Aorta (tissue), 5 donors: ENCODE measurements at regions not wholly inside any gene's neighbourhood (a gene's known extent, or its start where the extent isn't known, plus 50 kb on each side); places are given as distances from the start of the nearest gene placed in this dataset.

Experiments used
- ATAC-seq: fragments of 200-7000 bp; cut with Tn5 transposase; one replicate; pipeline ENCODE4 v1.9.1; 2022; ENCODE audit warnings: moderate library complexity; ENCODE audit not compliant: low FRiP score
- DNase-seq, 2 donors: peaks; one replicate each; pipeline ENCODE4 v3.0.0-alpha.2; 2020
- H3K27ac ChIP-seq, 2 donors: one replicate each; pipeline ENCODE4 v1.5.1; 2013; ENCODE audit warnings: low read length in 2 of 2, mild to moderate bottlenecking in 2 of 2, moderate library complexity in 2 of 2, control low read depth in 1 of 2, inconsistent platforms in 1 of 2, low read depth in 1 of 2
- H3K27me3 ChIP-seq, 2 donors: one replicate each; pipeline ENCODE4 v1.6.1; 2013; ENCODE audit warnings: control low read depth in 1 of 2, low read length in 1 of 2, mild to moderate bottlenecking in 1 of 2, moderate library complexity in 1 of 2; ENCODE audit not compliant: insufficient read depth in 2 of 2, control insufficient read depth in 1 of 2
- H3K36me3 ChIP-seq, 2 donors: one replicate each; pipeline ENCODE4 v1.6.1; 2013; ENCODE audit warnings: control low read depth in 1 of 2, low read length in 1 of 2, mild to moderate bottlenecking in 1 of 2; ENCODE audit not compliant: insufficient read depth in 2 of 2, control insufficient read depth in 1 of 2
- H3K4me1 ChIP-seq, 2 donors: one replicate each; pipeline ENCODE4 v1.6.1; 2013; ENCODE audit warnings: low read length in 2 of 2, control low read depth in 1 of 2, mild to moderate bottlenecking in 1 of 2, moderate library complexity in 1 of 2; ENCODE audit not compliant: insufficient read depth in 2 of 2, control insufficient read depth in 1 of 2
- H3K4me3 ChIP-seq, 2 donors: one replicate each; pipeline ENCODE4 v1.5.1; 2013; ENCODE audit warnings: low read length in 2 of 2, control low read depth in 1 of 2, mild to moderate bottlenecking in 1 of 2
- H3K9me3 ChIP-seq: one replicate; pipeline ENCODE4 v1.6.1; 2013; ENCODE audit warnings: mild to moderate bottlenecking, low read length; ENCODE audit not compliant: control insufficient read depth
- WGBS, 2 donors: extraction: QIAGEN DNeasy Blood & Tissue Kit; methylation state at CpG; one replicate each; pipeline ENCODE4 v1.1.7; 2013; 5-methylcytosine and 5-hydroxymethylcytosine counted together
- intact Hi-C, 2 donors: fragments of 100-400 bp; cut with DNase I; formaldehyde crosslinking; loops; one replicate each; pipeline versions ENCODE4 v1.14.2 to v1.15.0; 2022
- donor health status: healthy with polysubstance abuse.
- donor health status: Bipolar disorder and iron deficiency.
- donor health status: DM: no; HTN: no; CAD: no.
- donor health status: DM: no; HTN: no; CAD: no.
- donor health status: DM: yes; HTN: yes; CAD: no.

DNA sequence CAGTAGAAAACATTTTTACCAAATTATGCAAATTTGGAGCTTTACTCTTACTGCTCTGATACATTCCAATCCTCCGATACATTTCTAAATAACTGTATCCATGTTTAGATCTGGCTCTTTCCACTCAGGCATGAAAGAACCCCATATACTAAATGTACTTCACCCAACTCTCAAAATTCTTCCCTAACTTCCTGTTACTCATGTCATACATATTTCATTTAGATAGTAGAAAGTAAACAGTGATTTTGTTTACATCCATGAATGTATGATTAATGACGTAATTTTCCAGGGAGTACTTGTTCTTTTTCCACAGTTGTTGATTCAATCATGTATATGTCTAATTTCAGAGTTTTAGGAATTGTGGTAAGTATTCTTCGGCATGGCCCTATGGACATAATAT lies 1426.5 kb upstream of the C9orf72 start:
- Histone ChIP-seq H3K27me3 (no peaks in the 10 kb centered on the region), H3K36me3 (no peaks in the 10 kb centered on the region), H3K4me1 (no peaks in the 10 kb centered on the region), H3K27ac (no peak overlapping the region), H3K9me3 (no peaks in the 10 kb centered on the region), H3K4me3 (no peak overlapping the region)
- ATAC-seq (no peak), DNase-seq (no peak)
- intact Hi-C loops = no loop called here
- WGBS, 2 donors = 57 to 64% methylated on average over 3 of the region's 3 CpGs

GRCh38 chr9:29001006-29001405 lies 1427.7 kb upstream of the C9orf72 start:
- no peak overlapping the region for H3K27ac ChIP-seq
- ATAC-seq (no peak), DNase-seq (no peak)
- intact Hi-C loops = no loop called here
- WGBS, 2 donors = 47 to 52% methylated on average over 3 of the region's 3 CpGs
- no peaks in the 10 kb centered on the region for H3K36me3 ChIP-seq
- H3K4me1 ChIP-seq = no peaks in the 10 kb centered on the region
- H3K27me3 ChIP-seq = no peaks in the 10 kb centered on the region
- no peak overlapping the region for H3K4me3 ChIP-seq
- H3K9me3 ChIP-seq = no peaks in the 10 kb centered on the region

DNA sequence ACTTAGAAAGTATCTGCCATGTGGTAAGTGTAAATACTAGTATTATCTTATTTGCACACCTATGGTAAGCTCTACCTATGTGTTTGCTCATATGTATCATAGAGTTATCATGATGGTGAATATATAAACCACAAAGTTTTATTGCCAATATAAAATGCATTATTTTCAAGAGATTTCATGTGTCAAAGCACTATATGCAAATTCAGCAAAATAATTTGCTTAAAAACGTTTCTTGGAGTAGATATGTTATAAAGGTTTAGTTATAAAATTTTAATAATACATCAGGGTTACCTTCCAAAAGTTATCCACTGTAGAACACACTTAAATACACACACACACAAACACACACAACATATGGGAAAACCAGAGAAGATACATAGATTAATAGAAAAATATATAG lies 1431.7 kb upstream of the C9orf72 start:
- no peaks in the 10 kb centered on the region for H3K36me3 ChIP-seq
- H3K9me3 ChIP-seq = no peaks in the 10 kb centered on the region
- DNase-seq = no peak
- H3K27ac ChIP-seq = no peak overlapping the region
- no peak for ATAC-seq
- 28 to 40% methylated on average over 1 of the region's 1 CpG for WGBS, 2 donors
- no peaks in the 10 kb centered on the region for H3K27me3 ChIP-seq
- H3K4me3 ChIP-seq = no peak overlapping the region
- H3K4me1 ChIP-seq = no peaks in the 10 kb centered on the region
- intact Hi-C loops = no loop called here

GRCh38 chr9:29006628-29007027 lies 1433.3 kb upstream of the C9orf72 start:
- ATAC-seq (no peak), DNase-seq (no peak)
- intact Hi-C loops = no loop called here
- H3K4me1 ChIP-seq = no peaks in the 10 kb centered on the region
- H3K27ac ChIP-seq = no peak overlapping the region
- H3K9me3 ChIP-seq = no peaks in the 10 kb centered on the region
- H3K27me3 ChIP-seq = no peaks in the 10 kb centered on the region
- WGBS, 2 donors = 55 to 62% methylated on average over 4 of the region's 4 CpGs
- no peak overlapping the region for H3K4me3 ChIP-seq
- no peaks in the 10 kb centered on the region for H3K36me3 ChIP-seq

GRCh38 chr9:29012911-29013310 lies 1439.6 kb upstream of the C9orf72 start:
- intact Hi-C loops = no loop called here
- DNase-seq (no peak), ATAC-seq (no peak)
- Histone ChIP-seq H3K9me3 (no peaks in the 10 kb centered on the region), H3K4me1 (no peaks in the 10 kb centered on the region), H3K36me3 (no peaks in the 10 kb centered on the region), H3K4me3 (no peak overlapping the region), H3K27ac (no peak overlapping the region), H3K27me3 (no peaks in the 10 kb centered on the region)
- WGBS, 2 donors = 86 to 91% methylated on average over 2 of the region's 2 CpGs

- no peaks in the 10 kb centered on the region for H3K4me1 ChIP-seq
- ATAC-seq (no peak), DNase-seq (no peak)
- H3K9me3 ChIP-seq = no peaks in the 10 kb centered on the region
- H3K27me3 ChIP-seq = no peaks in the 10 kb centered on the region
- intact Hi-C loops = no loop called here
- H3K36me3 ChIP-seq = no peaks in the 10 kb centered on the region
- no peak overlapping the region for H3K27ac ChIP-seq
- H3K4me3 ChIP-seq = no peak overlapping the region
Measured at GRCh38 chr9:29021632-29022031, 1448.4 kb upstream of the C9orf72 start.

- intact Hi-C loops = no loop called here
- no peaks in the 10 kb centered on the region for H3K9me3 ChIP-seq
- DNase-seq (no peak), ATAC-seq (no peak)
- H3K27me3 ChIP-seq = no peaks in the 10 kb centered on the region
- H3K4me3 ChIP-seq = no peak overlapping the region
- no peaks in the 10 kb centered on the region for H3K36me3 ChIP-seq
- H3K4me1 ChIP-seq = no peaks in the 10 kb centered on the region
- H3K27ac ChIP-seq = no peak overlapping the region
Measured at GRCh38 chr9:29038332-29038731, 1465.1 kb upstream of the C9orf72 start.

DNA sequence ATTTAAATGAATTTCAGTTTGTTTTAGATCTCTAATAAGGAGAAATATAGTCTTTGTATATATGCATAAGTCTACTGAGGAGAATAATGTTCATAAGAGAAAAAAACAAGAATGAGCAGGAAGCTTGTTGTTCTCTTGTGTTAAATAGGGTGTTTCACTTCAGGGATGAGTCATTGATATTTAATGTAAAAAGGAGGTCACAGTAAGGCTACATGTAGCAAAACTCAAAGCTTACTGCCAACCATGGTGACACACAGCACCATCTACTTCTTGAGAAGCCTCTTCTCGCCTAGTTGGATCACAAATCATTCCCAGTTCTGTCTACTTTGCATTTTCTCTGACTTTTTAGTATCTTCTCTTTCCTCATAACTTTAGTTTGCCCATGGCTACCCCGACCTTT lies 1466.0 kb upstream of the C9orf72 start:
- WGBS, 2 donors = 57 to 58% methylated on average over 2 of the region's 2 CpGs
- Histone ChIP-seq H3K4me1 (no peaks in the 10 kb centered on the region), H3K9me3 (no peaks in the 10 kb centered on the region), H3K27ac (no peak overlapping the region), H3K27me3 (no peaks in the 10 kb centered on the region), H3K4me3 (no peak overlapping the region), H3K36me3 (no peaks in the 10 kb centered on the region)
- DNase-seq (no peak), ATAC-seq (no peak)
- intact Hi-C loops = no loop called here

DNA sequence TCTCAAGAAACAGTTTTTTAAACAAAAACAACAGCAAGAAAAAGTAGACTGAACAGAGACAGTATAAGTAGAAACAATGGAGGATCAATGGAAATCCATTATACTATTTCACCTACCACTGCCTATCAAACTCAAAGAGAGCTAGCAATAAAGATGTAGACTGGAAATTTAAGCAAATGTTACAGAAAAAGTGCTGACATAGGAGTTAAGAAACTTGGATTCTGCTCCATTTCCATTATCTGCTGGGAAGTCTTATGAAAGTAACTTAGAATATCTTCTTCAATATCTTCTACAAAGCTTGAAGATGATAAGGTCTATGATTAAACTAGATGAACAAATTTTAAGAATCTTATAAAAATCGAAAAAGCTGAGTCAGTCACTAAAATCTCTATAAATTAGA lies 1469.8 kb upstream of the C9orf72 start:
- no peaks in the 10 kb centered on the region for H3K36me3 ChIP-seq
- H3K9me3 ChIP-seq = no peaks in the 10 kb centered on the region
- intact Hi-C loops = no loop called here
- no peaks in the 10 kb centered on the region for H3K27me3 ChIP-seq
- no peak for ATAC-seq
- 62 to 76% methylated on average over 1 of the region's 1 CpG for WGBS, 2 donors
- DNase-seq = no peak
- H3K4me1 ChIP-seq = no peaks in the 10 kb centered on the region
- H3K27ac ChIP-seq = no peak overlapping the region
- no peak overlapping the region for H3K4me3 ChIP-seq

DNA sequence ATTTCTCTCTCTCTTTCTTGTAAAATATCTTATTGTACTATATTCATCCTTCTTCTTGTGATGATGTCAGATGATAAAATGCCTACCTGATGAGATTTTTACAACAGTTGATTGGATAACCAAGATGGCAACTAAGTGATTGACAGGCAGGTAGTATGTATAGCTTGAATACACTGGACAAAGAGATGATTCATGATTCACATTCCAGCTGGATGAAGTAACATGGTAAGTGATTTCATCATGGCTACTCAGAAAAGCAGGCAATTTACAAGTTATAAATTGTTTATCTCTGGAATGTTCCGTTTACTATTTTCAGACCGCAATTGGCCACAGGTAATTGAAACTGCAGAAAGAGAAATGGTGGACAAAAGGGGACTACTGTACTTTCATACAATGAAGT lies 1471.7 kb upstream of the C9orf72 start:
- WGBS, 2 donors = 89 to 95% methylated on average over 2 of the region's 2 CpGs
- H3K9me3 ChIP-seq = no peaks in the 10 kb centered on the region
- no peak overlapping the region for H3K27ac ChIP-seq
- no peak for DNase-seq
- H3K4me3 ChIP-seq = no peak overlapping the region
- no peaks in the 10 kb centered on the region for H3K4me1 ChIP-seq
- no peaks in the 10 kb centered on the region for H3K27me3 ChIP-seq
- ATAC-seq = no peak
- H3K36me3 ChIP-seq = no peaks in the 10 kb centered on the region
- intact Hi-C loops = no loop called here
